DOHH2 (cell line): ENCODE measurements at regions not wholly inside any gene's neighbourhood (a gene's known extent, or its start where the extent isn't known, plus 50 kb on each side); places are given as distances from the start of the nearest gene placed in this dataset.

ENCODE experiments used
- H3F3A ChIP-seq: fragments of 200-600 bp; sonication (generic), shearing (Covaris generic); 2 replicates; pipeline ENCODE4 v1.6.0; 2016; ENCODE audit warnings: antibody characterized with exemption, mild to moderate bottlenecking; ENCODE audit not compliant: control insufficient read depth, insufficient read depth
- H3K27ac ChIP-seq: fragments of 200-600 bp; sonication (generic); 2 replicates; pipeline ENCODE4 v1.5.1; 2014; ENCODE audit warnings: low read depth, mild to moderate bottlenecking, low read length, moderate library complexity
- H3K27me3 ChIP-seq: fragments of 200-600 bp; sonication (generic); 2 replicates; pipeline ENCODE4 v1.6.1; 2014; ENCODE audit warnings: mild to moderate bottlenecking, low read length, mixed read lengths; ENCODE audit not compliant: control insufficient read depth
- H3K36me3 ChIP-seq: fragments of 200-600 bp; sonication (generic); 2 replicates; pipeline ENCODE4 v1.6.1; 2014; ENCODE audit warnings: mild to moderate bottlenecking, low read length, moderate library complexity, mixed read lengths; ENCODE audit not compliant: control insufficient read depth
- H3K4me1 ChIP-seq: fragments of 200-600 bp; sonication (generic); 2 replicates; pipeline ENCODE4 v1.6.1; 2014; ENCODE audit warnings: mild to moderate bottlenecking, low read length, mixed read lengths; ENCODE audit not compliant: control insufficient read depth
- H3K4me2 ChIP-seq: fragments of 200-600 bp; sonication (generic); 2 replicates; pipeline ENCODE4 v1.6.0; 2014; ENCODE audit warnings: mild to moderate bottlenecking, low read length, moderate library complexity
- H3K4me3 ChIP-seq: fragments of 200-600 bp; sonication (generic); 2 replicates; pipeline ENCODE4 v1.5.1; 2014; ENCODE audit warnings: mild to moderate bottlenecking, low read length, mixed read lengths
- H3K79me2 ChIP-seq: fragments of 200-600 bp; sonication (generic); 2 replicates; pipeline ENCODE4 v1.6.1; 2014; ENCODE audit warnings: mild to moderate bottlenecking, low read length, mixed read lengths; ENCODE audit not compliant: control insufficient read depth
- H3K9me2 ChIP-seq: fragments of 200-600 bp; sonication (generic); replicated peaks from 2 replicates; pipeline ENCODE4 v1.6.1; 2014; ENCODE audit warnings: mild to moderate bottlenecking, low read length, mixed read lengths; ENCODE audit not compliant: control insufficient read depth
- H3K9me3 ChIP-seq: fragments of 200-600 bp; sonication (generic); 2 replicates; pipeline ENCODE4 v1.6.1; 2014; ENCODE audit warnings: antibody characterized with exemption, low read length, mixed read lengths; ENCODE audit not compliant: control insufficient read depth, insufficient read depth
- H4K20me1 ChIP-seq: fragments of 200-600 bp; sonication (generic); 2 replicates; pipeline ENCODE4 v1.6.0; 2014; ENCODE audit warnings: low read depth, mild to moderate bottlenecking, antibody characterized with exemption, low read length, moderate library complexity; ENCODE audit not compliant: control insufficient read depth, insufficient read depth
- EZH2phosphoT487 ChIP-seq: fragments of 200-600 bp; sonication (generic); IDR thresholded peaks from 2 replicates; pipeline ENCODE4 v1.6.1; 2017; ENCODE audit warnings: borderline replicate concordance, mild to moderate bottlenecking, antibody characterized with exemption, low read length, moderate library complexity, mixed read lengths
- TF ChIP-seq, protein P1 (sequence below): fragments of 200-600 bp; sonication (generic); IDR thresholded peaks from one replicate; pipeline ENCODE4 v1.5.1; 2014; ENCODE audit warnings: antibody characterized with exemption, mild to moderate bottlenecking, low read depth, low read length; ENCODE audit not compliant: poor library complexity, severe bottlenecking

DNA sequence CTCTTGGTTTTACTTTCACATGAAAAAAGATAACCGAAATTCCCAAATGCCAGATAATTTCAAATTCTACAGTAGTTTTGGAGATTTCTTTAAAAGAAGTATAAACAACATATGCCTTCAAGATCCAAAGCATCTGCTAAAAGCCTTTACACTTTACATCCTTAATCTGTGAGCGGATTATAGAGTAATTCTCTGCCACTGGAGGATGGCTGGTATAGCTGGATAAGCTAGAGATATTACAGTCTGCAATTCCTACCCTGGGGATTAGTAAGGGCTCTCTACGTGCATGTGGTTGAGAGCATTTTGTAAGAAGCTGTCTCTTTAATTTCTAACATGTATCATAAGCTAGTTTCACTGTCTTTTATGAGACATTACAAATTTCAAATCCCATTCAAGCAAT, 240.3 kb upstream of the HMGA2 start:
- H3K4me1 ChIP-seq = no peaks in the 10 kb centered on the region
- H3K36me3 ChIP-seq = no peaks in the 10 kb centered on the region
- H3K79me2 ChIP-seq = no peaks in the 10 kb centered on the region
- H3K27ac ChIP-seq = no peak overlapping the region
- no peaks in the 10 kb centered on the region for H4K20me1 ChIP-seq
- no peaks in the 10 kb centered on the region for H3K27me3 ChIP-seq
- TF ChIP-seq EZH2phosphoT487 = no peak
- TF ChIP-seq, protein P1, sequence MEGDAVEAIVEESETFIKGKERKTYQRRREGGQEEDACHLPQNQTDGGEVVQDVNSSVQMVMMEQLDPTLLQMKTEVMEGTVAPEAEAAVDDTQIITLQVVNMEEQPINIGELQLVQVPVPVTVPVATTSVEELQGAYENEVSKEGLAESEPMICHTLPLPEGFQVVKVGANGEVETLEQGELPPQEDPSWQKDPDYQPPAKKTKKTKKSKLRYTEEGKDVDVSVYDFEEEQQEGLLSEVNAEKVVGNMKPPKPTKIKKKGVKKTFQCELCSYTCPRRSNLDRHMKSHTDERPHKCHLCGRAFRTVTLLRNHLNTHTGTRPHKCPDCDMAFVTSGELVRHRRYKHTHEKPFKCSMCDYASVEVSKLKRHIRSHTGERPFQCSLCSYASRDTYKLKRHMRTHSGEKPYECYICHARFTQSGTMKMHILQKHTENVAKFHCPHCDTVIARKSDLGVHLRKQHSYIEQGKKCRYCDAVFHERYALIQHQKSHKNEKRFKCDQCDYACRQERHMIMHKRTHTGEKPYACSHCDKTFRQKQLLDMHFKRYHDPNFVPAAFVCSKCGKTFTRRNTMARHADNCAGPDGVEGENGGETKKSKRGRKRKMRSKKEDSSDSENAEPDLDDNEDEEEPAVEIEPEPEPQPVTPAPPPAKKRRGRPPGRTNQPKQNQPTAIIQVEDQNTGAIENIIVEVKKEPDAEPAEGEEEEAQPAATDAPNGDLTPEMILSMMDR = no peak
- no peaks in the 10 kb centered on the region for H3K9me3 ChIP-seq
- no peak overlapping the region for H3K4me3 ChIP-seq
- no peaks in the 10 kb centered on the region for H3K9me2 ChIP-seq
- no peak overlapping the region for H3K4me2 ChIP-seq
- no peaks in the 10 kb centered on the region for H3F3A ChIP-seq

DNA sequence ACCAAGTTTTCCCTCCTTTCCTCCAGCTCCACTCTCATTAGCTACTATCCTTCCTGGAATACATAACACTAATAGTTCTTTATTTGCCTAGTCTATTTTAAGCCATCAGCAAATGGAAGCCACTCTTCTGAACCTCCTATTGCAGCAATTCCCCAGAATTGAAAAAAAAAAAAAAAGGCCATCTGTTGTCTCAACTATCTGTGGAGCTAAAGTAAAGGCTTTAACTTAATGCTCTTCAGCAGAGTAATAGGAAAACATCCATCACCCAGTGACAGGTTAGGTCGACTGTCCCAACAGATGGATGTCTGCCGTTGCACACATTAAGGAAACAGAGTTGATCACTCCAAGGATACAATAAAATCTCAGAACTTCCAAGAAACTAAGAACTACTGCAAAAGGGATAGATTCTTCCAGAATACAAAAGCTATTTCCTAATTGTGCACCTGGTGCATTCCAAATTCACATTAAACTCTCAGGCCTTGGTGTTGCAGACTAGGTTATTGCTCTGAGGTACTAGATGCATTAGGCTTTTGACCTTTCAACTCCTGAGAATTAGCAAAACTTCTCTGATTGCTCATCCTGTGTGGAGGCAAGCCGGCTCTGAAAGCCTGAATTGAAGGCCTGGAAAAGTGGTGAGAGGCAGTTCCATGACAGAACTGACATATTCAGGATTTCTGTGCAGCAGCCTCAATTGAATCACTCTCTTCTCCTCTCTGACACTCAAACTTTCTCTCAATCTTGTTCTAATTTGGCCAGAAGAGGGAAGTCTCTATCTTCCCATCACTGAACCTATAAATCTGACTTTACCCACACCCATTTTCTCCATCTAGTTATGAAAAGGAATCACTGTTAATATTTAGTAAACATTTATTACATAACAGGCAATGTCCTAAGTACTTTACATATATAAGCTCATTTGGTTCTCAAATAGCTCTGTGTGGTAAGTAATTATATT, 238.4 kb upstream of the HMGA2 start:
- Histone ChIP-seq H3K4me1 (no peaks in the 10 kb centered on the region), H3K36me3 (no peaks in the 10 kb centered on the region), H3K79me2 (no peaks in the 10 kb centered on the region), H3K27me3 (no peaks in the 10 kb centered on the region), H3K9me3 (no peaks in the 10 kb centered on the region), H3K9me2 (no peaks in the 10 kb centered on the region), H3F3A (no peaks in the 10 kb centered on the region), H3K4me2 (no peak overlapping the region), H3K27ac (no peak overlapping the region), H3K4me3 (no peak overlapping the region), H4K20me1 (no peaks in the 10 kb centered on the region)
- TF ChIP-seq EZH2phosphoT487 = no peak
- TF ChIP-seq, protein P1 = no peak

DNA sequence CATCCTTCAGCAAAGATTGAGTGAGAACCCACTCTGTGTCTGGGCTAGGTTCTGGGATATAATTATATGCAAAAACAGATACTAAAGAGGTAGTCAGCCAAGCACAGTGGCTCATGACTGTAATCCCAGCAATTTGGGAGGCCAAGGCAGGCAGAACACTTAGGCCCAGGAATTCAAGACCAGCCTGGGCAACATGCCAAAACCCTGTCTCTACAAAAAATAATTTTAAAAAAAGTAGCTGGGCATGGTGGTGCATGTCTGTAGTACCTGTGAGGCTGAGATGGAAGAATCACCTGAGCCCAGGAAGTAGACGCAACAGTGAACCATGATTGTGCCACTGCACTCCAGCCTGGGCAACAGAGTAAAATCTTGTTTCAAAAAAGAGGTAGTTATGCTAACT, 237.5 kb upstream of the HMGA2 start:
- H3K27me3 ChIP-seq = no peaks in the 10 kb centered on the region

More for the DNA sequence above, 237.5 kb upstream of the HMGA2 start:
- Histone ChIP-seq H3K27ac (no peak overlapping the region), H4K20me1 (no peaks in the 10 kb centered on the region), H3K4me1 (no peaks in the 10 kb centered on the region), H3K36me3 (no peaks in the 10 kb centered on the region), H3F3A (no peaks in the 10 kb centered on the region), H3K9me2 (no peaks in the 10 kb centered on the region), H3K4me2 (no peak overlapping the region), H3K79me2 (no peaks in the 10 kb centered on the region), H3K9me3 (no peaks in the 10 kb centered on the region), H3K4me3 (no peak overlapping the region)
- TF ChIP-seq, protein P1 = no peak
- no peak for TF ChIP-seq EZH2phosphoT487
